Suprapubic skin (tissue), 3 donors: ENCODE measurements at regions not wholly inside any gene's neighbourhood (a gene's known extent, or its start where the extent isn't known, plus 50 kb on each side); places are given as distances from the start of the nearest gene placed in this dataset.

Experiments used
- CTCF ChIP-seq, 2 donors: fragments of 200-600 bp in 1 of 2; fragments of 450-650 bp in 1 of 2; sonication (generic) in 1 of 2; IDR thresholded peaks; one replicate each; pipeline ENCODE4 v1.5.1; 2016 to 2019; ENCODE audit warnings: antibody characterized with exemption in 2 of 2, mild to moderate bottlenecking in 1 of 2, moderate library complexity in 1 of 2
- POLR2A ChIP-seq, 2 donors: fragments of 450-650 bp; IDR thresholded peaks; one replicate each; pipeline ENCODE4 v1.6.1; 2017; ENCODE audit warnings: antibody characterized with exemption in 2 of 2, mild to moderate bottlenecking in 2 of 2, moderate library complexity in 2 of 2

DNA sequence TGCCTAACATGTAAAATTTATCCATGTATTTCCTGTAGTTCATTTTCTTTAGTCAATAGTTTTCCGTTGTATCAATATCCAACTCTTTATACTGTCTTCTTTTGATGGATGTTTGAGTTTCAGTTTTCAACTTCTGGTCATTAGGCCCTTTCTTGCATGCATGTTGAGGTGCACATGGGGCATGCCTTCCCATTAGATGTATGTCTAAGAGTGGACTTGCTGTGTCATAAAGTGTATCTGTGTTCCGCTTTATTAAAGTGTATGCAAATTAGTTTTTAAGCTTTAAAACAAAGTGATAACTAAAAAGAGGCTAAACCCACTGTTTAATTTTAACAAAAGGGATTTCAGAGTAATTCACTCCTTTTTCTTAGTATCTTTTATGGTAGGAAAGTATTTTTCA lies 441.1 kb downstream of the PCNX1 start:
- no peak for TF ChIP-seq CTCF (IDR thresholded peaks at IDR 0.05)
- TF ChIP-seq POLR2A (IDR thresholded peaks at IDR 0.05), result no peak
